ENCODE measurements at regions not wholly inside any gene's neighbourhood (a gene's known extent, or its start where the extent isn't known, plus 50 kb on each side); places are given as distances from the start of the nearest gene placed in this dataset.

DNA sequence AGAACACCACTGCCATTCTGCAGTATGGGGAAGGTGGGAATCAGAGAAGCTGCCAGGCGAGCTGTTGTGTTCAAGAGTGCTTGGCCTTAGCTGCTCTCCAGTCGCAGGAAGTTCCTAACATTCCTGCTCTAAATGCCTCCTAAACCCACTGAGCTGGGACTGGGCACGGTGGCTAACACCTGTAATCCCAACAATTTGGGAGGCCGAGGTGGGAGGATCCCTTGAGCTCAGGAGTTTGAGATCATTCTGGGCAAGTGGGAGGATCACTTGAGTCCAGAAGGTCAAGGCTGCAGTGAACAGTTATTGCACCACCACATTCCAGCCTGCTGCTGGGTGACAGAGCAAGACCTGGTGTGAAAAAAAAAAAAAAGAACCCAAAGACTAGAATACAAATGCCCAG lies 690.3 kb upstream of the FAM241A start:
- TF ChIP-seq, protein P1, sequence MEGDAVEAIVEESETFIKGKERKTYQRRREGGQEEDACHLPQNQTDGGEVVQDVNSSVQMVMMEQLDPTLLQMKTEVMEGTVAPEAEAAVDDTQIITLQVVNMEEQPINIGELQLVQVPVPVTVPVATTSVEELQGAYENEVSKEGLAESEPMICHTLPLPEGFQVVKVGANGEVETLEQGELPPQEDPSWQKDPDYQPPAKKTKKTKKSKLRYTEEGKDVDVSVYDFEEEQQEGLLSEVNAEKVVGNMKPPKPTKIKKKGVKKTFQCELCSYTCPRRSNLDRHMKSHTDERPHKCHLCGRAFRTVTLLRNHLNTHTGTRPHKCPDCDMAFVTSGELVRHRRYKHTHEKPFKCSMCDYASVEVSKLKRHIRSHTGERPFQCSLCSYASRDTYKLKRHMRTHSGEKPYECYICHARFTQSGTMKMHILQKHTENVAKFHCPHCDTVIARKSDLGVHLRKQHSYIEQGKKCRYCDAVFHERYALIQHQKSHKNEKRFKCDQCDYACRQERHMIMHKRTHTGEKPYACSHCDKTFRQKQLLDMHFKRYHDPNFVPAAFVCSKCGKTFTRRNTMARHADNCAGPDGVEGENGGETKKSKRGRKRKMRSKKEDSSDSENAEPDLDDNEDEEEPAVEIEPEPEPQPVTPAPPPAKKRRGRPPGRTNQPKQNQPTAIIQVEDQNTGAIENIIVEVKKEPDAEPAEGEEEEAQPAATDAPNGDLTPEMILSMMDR (IDR thresholded peaks at IDR 0.05 in 2 of 3, conservative IDR thresholded peaks at IDR 0.05 in 1 of 3; ENCODE audit: control insufficient read depth in 2 of 3, extremely low read depth in 1 of 3, insufficient read depth in 1 of 3, low read depth in 3 of 3, low read length in 3 of 3), result no peak
- TF ChIP-seq NR2F1 (conservative IDR thresholded peaks at IDR 0.05) (no peak), KAT2A (conservative IDR thresholded peaks at IDR 0.05; ENCODE audit: control insufficient read depth, low read depth, low read length) (no peak), MYC (IDR thresholded peaks at IDR 0.05; ENCODE audit: insufficient read depth, insufficient read length, insufficient replicate concordance, low read length, severe bottlenecking) (no peak), ZNF274 (IDR thresholded peaks at IDR 0.05; ENCODE audit: insufficient read depth, insufficient read length) (no peak), PAX5 (IDR thresholded peaks at IDR 0.05; ENCODE audit: borderline replicate concordance, low read depth, low read length) (no peak), GABPA (IDR thresholded peaks at IDR 0.05; ENCODE audit: low read depth) (no peak), TBL1XR1 (IDR thresholded peaks at IDR 0.05; ENCODE audit: low read depth, low read length) (no peak), SUPT20H (IDR thresholded peaks at IDR 0.05; ENCODE audit: borderline replicate concordance, control insufficient read depth, low read depth, low read length) (no peak), BRCA1 (IDR thresholded peaks at IDR 0.05; ENCODE audit: low read depth, low read length) (no peak)
- TF ChIP-seq, protein P2, sequence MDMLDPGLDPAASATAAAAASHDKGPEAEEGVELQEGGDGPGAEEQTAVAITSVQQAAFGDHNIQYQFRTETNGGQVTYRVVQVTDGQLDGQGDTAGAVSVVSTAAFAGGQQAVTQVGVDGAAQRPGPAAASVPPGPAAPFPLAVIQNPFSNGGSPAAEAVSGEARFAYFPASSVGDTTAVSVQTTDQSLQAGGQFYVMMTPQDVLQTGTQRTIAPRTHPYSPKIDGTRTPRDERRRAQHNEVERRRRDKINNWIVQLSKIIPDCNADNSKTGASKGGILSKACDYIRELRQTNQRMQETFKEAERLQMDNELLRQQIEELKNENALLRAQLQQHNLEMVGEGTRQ (IDR thresholded peaks at IDR 0.05; ENCODE audit: borderline replicate concordance, low read depth, low read length), result no peak
